DOHH2 (cell line): ENCODE measurements at regions not wholly inside any gene's neighbourhood (a gene's known extent, or its start where the extent isn't known, plus 50 kb on each side); places are given as distances from the start of the nearest gene placed in this dataset.

Experiments
- H3F3A ChIP-seq: fragments of 200-600 bp; sonication (generic), shearing (Covaris generic); 2 replicates; pipeline ENCODE4 v1.6.0; 2016; ENCODE audit warnings: antibody characterized with exemption, mild to moderate bottlenecking; ENCODE audit not compliant: control insufficient read depth, insufficient read depth
- H3K27ac ChIP-seq: fragments of 200-600 bp; sonication (generic); 2 replicates; pipeline ENCODE4 v1.5.1; 2014; ENCODE audit warnings: low read depth, mild to moderate bottlenecking, low read length, moderate library complexity
- H3K27me3 ChIP-seq: fragments of 200-600 bp; sonication (generic); 2 replicates; pipeline ENCODE4 v1.6.1; 2014; ENCODE audit warnings: mild to moderate bottlenecking, low read length, mixed read lengths; ENCODE audit not compliant: control insufficient read depth
- H3K36me3 ChIP-seq: fragments of 200-600 bp; sonication (generic); 2 replicates; pipeline ENCODE4 v1.6.1; 2014; ENCODE audit warnings: mild to moderate bottlenecking, low read length, moderate library complexity, mixed read lengths; ENCODE audit not compliant: control insufficient read depth
- H3K4me1 ChIP-seq: fragments of 200-600 bp; sonication (generic); 2 replicates; pipeline ENCODE4 v1.6.1; 2014; ENCODE audit warnings: mild to moderate bottlenecking, low read length, mixed read lengths; ENCODE audit not compliant: control insufficient read depth
- H3K4me2 ChIP-seq: fragments of 200-600 bp; sonication (generic); 2 replicates; pipeline ENCODE4 v1.6.0; 2014; ENCODE audit warnings: mild to moderate bottlenecking, low read length, moderate library complexity
- H3K4me3 ChIP-seq: fragments of 200-600 bp; sonication (generic); 2 replicates; pipeline ENCODE4 v1.5.1; 2014; ENCODE audit warnings: mild to moderate bottlenecking, low read length, mixed read lengths
- H3K79me2 ChIP-seq: fragments of 200-600 bp; sonication (generic); 2 replicates; pipeline ENCODE4 v1.6.1; 2014; ENCODE audit warnings: mild to moderate bottlenecking, low read length, mixed read lengths; ENCODE audit not compliant: control insufficient read depth
- H3K9me2 ChIP-seq: fragments of 200-600 bp; sonication (generic); replicated peaks from 2 replicates; pipeline ENCODE4 v1.6.1; 2014; ENCODE audit warnings: mild to moderate bottlenecking, low read length, mixed read lengths; ENCODE audit not compliant: control insufficient read depth
- H3K9me3 ChIP-seq: fragments of 200-600 bp; sonication (generic); 2 replicates; pipeline ENCODE4 v1.6.1; 2014; ENCODE audit warnings: antibody characterized with exemption, low read length, mixed read lengths; ENCODE audit not compliant: control insufficient read depth, insufficient read depth
- H4K20me1 ChIP-seq: fragments of 200-600 bp; sonication (generic); 2 replicates; pipeline ENCODE4 v1.6.0; 2014; ENCODE audit warnings: low read depth, mild to moderate bottlenecking, antibody characterized with exemption, low read length, moderate library complexity; ENCODE audit not compliant: control insufficient read depth, insufficient read depth
- CTCF ChIP-seq: fragments of 200-600 bp; sonication (generic); IDR thresholded peaks from one replicate; pipeline ENCODE4 v1.5.1; 2014; ENCODE audit warnings: antibody characterized with exemption, mild to moderate bottlenecking, low read depth, low read length; ENCODE audit not compliant: poor library complexity, severe bottlenecking
- EZH2phosphoT487 ChIP-seq: fragments of 200-600 bp; sonication (generic); IDR thresholded peaks from 2 replicates; pipeline ENCODE4 v1.6.1; 2017; ENCODE audit warnings: borderline replicate concordance, mild to moderate bottlenecking, antibody characterized with exemption, low read length, moderate library complexity, mixed read lengths

- no peak overlapping the region for H3K27ac ChIP-seq
- H3K9me2 ChIP-seq: no peaks in the 10 kb centered on the region
- H3F3A ChIP-seq: no peaks in the 10 kb centered on the region
- H3K4me1 ChIP-seq: no peaks in the 10 kb centered on the region
- H3K27me3 ChIP-seq: no peaks in the 10 kb centered on the region
- no peak overlapping the region for H3K4me3 ChIP-seq
- no peaks in the 10 kb centered on the region for H4K20me1 ChIP-seq
- no peak for TF ChIP-seq EZH2phosphoT487
- TF ChIP-seq CTCF: no peak
- H3K9me3 ChIP-seq: no peaks in the 10 kb centered on the region
- H3K36me3 ChIP-seq: no peaks in the 10 kb centered on the region
- H3K4me2 ChIP-seq: no peak overlapping the region
- no peaks in the 10 kb centered on the region for H3K79me2 ChIP-seq
Observed at GRCh38 chr5:90201923-90202322, 207.6 kb downstream of the CETN3 start.

DNA sequence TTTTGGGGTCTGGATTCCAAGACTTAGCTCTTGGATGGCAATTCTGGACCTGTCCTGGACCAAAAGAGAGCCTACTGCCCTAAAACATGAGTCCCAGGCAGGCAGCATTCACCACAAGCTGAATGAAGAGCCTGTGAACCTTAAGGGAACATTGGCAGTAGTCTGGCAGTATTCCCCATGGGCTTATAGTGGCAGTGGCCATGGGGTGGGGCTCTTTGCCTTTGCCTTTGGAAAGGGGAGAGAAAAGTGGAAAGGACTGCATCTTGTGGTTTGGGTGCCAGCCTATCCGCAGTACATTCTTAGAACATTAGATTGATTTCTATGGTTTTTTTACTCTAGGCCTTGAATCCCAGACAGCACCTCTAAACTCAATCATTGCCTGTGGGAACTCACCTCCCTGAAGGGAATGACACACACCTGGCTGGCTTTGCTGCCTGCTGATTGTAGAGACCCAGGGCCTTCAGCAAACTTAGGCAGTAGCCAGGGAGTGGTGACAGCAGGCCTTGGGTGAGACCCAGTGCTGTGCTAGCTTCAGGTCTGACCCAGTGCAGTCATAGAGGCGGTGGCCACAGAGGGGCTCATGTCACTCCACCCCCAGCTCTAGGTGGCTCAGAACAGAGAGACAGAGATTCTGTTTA lies 216.3 kb downstream of the CETN3 start:
- TF ChIP-seq EZH2phosphoT487: no peak
- Histone ChIP-seq H3K4me3 (no peak overlapping the region), H3K27me3 (no peaks in the 10 kb centered on the region), H4K20me1 (no peaks in the 10 kb centered on the region), H3K9me2 (no peaks in the 10 kb centered on the region), H3K4me2 (no peak overlapping the region), H3K36me3 (no peaks in the 10 kb centered on the region), H3K9me3 (no peaks in the 10 kb centered on the region), H3K4me1 (no peaks in the 10 kb centered on the region), H3K79me2 (no peaks in the 10 kb centered on the region), H3K27ac (no peak overlapping the region), H3F3A (no peaks in the 10 kb centered on the region)

DNA sequence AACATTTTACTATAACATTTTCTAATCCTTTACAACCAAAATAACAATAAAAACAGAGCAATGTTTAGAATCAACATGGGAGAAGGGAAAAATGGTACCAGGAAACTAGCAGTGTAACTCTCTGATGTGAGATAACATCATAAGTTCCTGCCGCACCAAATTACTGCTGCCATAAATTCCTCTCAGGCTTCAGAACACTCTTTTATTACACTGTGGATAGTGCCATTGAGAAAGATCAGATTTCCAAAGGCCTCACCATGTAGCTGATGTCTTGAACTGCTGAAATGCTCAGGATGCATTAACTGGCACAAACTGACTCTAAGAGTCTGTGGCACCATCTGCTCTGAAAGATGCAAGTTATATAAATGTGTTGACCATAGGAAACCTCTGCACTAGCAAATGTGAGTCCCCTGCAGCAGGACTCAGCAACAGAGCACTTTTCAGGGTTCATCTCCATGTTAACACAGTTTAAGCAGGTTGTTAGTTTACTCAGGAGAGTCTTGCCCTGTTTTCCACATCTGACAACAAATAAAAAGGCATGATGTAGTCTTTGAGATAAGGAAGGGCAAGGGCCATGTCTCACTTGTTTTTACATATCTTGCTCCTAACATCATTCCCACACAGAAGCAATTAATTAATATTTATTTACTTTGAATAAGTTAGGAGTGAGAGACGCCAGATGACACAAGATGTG lies 218.1 kb downstream of the CETN3 start:
- Histone ChIP-seq H3K9me2 (no peaks in the 10 kb centered on the region), H3K4me3 (no peak overlapping the region), H3K79me2 (no peaks in the 10 kb centered on the region), H3F3A (no peaks in the 10 kb centered on the region), H4K20me1 (no peaks in the 10 kb centered on the region), H3K27me3 (no peaks in the 10 kb centered on the region), H3K9me3 (no peaks in the 10 kb centered on the region), H3K36me3 (no peaks in the 10 kb centered on the region), H3K4me2 (no peak overlapping the region), H3K27ac (no peak overlapping the region), H3K4me1 (no peaks in the 10 kb centered on the region)
- no peak for TF ChIP-seq CTCF
- no peak for TF ChIP-seq EZH2phosphoT487

- TF ChIP-seq EZH2phosphoT487 (no peak), CTCF (no peak)
- no peaks in the 10 kb centered on the region for H4K20me1 ChIP-seq
Observed at GRCh38 chr5:90185897-90186468, 223.6 kb downstream of the CETN3 start.

More at GRCh38 chr5:90185897-90186468, 223.6 kb downstream of the CETN3 start:
- Histone ChIP-seq H3K27ac (no peak overlapping the region), H3K27me3 (peaks cover 7% of the 10 kb centered on the region), H3K4me3 (no peak overlapping the region), H3K4me2 (no peak overlapping the region), H3K79me2 (no peaks in the 10 kb centered on the region), H3K36me3 (no peaks in the 10 kb centered on the region), H3K9me2 (no peaks in the 10 kb centered on the region), H3K4me1 (no peaks in the 10 kb centered on the region), H3F3A (no peaks in the 10 kb centered on the region), H3K9me3 (no peaks in the 10 kb centered on the region)
